Activated CD4-positive, alpha-beta memory T cell treated with anti-CD3 and anti-CD28 coated beads, Interleukin-2, amount 10 ng/mL, durations not matched to agents 7 days and 5 days (primary cell): ENCODE measurements at regions not wholly inside any gene's neighbourhood (a gene's known extent, or its start where the extent isn't known, plus 50 kb on each side); places are given as distances from the start of the nearest gene placed in this dataset.
A peak's percentile ranks its signal among the peaks of the same experiment; 100 is the strongest.

Experiments
- CTCF ChIA-PET: fragments of 350-600 bp; sonication (Branson Sonifier 250); formaldehyde crosslinking; loops from one replicate; lab custom pipeline; 2021; ENCODE audit warnings: antibody characterized with exemption, inconsistent platforms; lab: Charles Lee
- POLR2A ChIA-PET: fragments of 350-600 bp; sonication (Branson Sonifier 250); formaldehyde crosslinking; loops from one replicate; lab custom pipeline; 2021; ENCODE audit warnings: antibody characterized with exemption; lab: Charles Lee
- DNase-seq: peaks from one replicate; pipeline ENCODE4 v3.0.0-alpha.2; 2020
- H3K27ac Mint-ChIP-seq: one replicate; pipeline ENCODE4 v1.8.0; 2021; ENCODE audit warnings: mild to moderate bottlenecking, mixed read lengths
- H3K27me3 Mint-ChIP-seq: one replicate; pipeline ENCODE4 v1.8.0; 2021; ENCODE audit warnings: mixed read lengths
- H3K36me3 Mint-ChIP-seq: one replicate; pipeline ENCODE4 v1.8.0; 2021; ENCODE audit warnings: low read depth, mixed read lengths
- H3K4me1 Mint-ChIP-seq: one replicate; pipeline ENCODE4 v1.8.0; 2021; ENCODE audit warnings: mixed read lengths
- H3K4me3 Mint-ChIP-seq: one replicate; pipeline ENCODE4 v1.8.0; 2021; ENCODE audit warnings: mild to moderate bottlenecking, mixed read lengths
- H3K9me3 Mint-ChIP-seq: one replicate; pipeline ENCODE4 v1.8.0; 2021; ENCODE audit warnings: mixed read lengths

- ChIA-PET POLR2A (interaction anchor here (0.8 to 2.4 kb wide), 12 partner anchors 15 to 375 kb away, joined by 3 to 15 read pairs (median 5); partner anchors contain the start of genes EIF1AX and RPS6KA3), CTCF (interaction anchor here (0.8 to 1.6 kb wide), 6 partner anchors 12 to 262 kb away, joined by 3 to 4 read pairs (median 4); no protein-coding TSS in a partner anchor)
- peaks cover 30% of the 10 kb centered on the region for H3K36me3 Mint-ChIP-seq
- peaks cover 16% of the 10 kb centered on the region for H3K27me3 Mint-ChIP-seq
- peak overlapping the region; percentile 98 for H3K27ac Mint-ChIP-seq
- H3K9me3 Mint-ChIP-seq: peaks cover 10% of the 10 kb centered on the region
- peaks cover 46% of the 10 kb centered on the region for H3K4me1 Mint-ChIP-seq
- peak; percentile 51 for DNase-seq
- peak overlapping the region; percentile 32 for H3K4me3 Mint-ChIP-seq
These were observed 249.2 kb upstream of the RPS6KA3 start for GRCh38 chrX:20515841-20516461.

- peaks cover 10% of the 10 kb centered on the region for H3K9me3 Mint-ChIP-seq
- H3K36me3 Mint-ChIP-seq: peaks cover 30% of the 10 kb centered on the region
- H3K27ac Mint-ChIP-seq: peak overlapping the region; percentile 98
- DNase-seq: no peak
- ChIA-PET CTCF (no interaction called here), POLR2A (interaction anchor here (0.6 kb wide), 1 partner anchor 69 kb away, joined by 3 read pairs; no protein-coding TSS in a partner anchor)
- H3K27me3 Mint-ChIP-seq: peaks cover 20% of the 10 kb centered on the region
- peaks cover 45% of the 10 kb centered on the region for H3K4me1 Mint-ChIP-seq
- H3K4me3 Mint-ChIP-seq: no peak overlapping the region
These were observed 247.6 kb upstream of the RPS6KA3 start for GRCh38 chrX:20514358-20514757.

GRCh38 chrX:20513185-20513584, 246.5 kb upstream of the RPS6KA3 start:
- H3K4me3 Mint-ChIP-seq: no peak overlapping the region
- DNase-seq: no peak
- ChIA-PET CTCF (no interaction called here), POLR2A (no interaction called here)
- peaks cover 37% of the 10 kb centered on the region for H3K4me1 Mint-ChIP-seq
- H3K27me3 Mint-ChIP-seq: peaks cover 24% of the 10 kb centered on the region
- no peak overlapping the region for H3K27ac Mint-ChIP-seq
- peaks cover 10% of the 10 kb centered on the region for H3K9me3 Mint-ChIP-seq
- H3K36me3 Mint-ChIP-seq: peaks cover 29% of the 10 kb centered on the region

DNA sequence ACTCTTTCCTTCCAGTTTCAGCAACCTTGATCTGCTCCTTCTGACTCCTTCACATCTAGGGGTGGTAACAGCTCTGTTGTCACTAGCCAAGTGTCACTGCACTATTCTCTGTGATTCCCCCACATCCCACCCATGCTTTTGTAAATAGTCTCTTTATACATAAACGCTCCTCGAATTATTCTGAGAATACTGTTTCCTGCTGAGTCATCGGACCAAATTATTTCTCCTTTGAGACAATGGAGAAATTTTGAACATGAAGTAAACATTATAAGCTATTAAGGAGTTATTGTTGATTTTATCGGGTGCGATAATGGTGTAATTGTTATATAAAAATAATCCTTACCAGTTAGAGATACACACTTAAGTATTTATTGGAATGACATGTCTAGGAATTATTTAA, 245.1 kb upstream of the RPS6KA3 start:
- CTCF ChIA-PET: no interaction called here
- H3K4me3 Mint-ChIP-seq: no peak overlapping the region
- H3K27me3 Mint-ChIP-seq: peaks cover 29% of the 10 kb centered on the region
- H3K36me3 Mint-ChIP-seq: peaks cover 26% of the 10 kb centered on the region
- POLR2A ChIA-PET: no interaction called here
- DNase-seq: no peak
- H3K9me3 Mint-ChIP-seq: peaks cover 10% of the 10 kb centered on the region
- peaks cover 32% of the 10 kb centered on the region for H3K4me1 Mint-ChIP-seq
- H3K27ac Mint-ChIP-seq: no peak overlapping the region

DNA sequence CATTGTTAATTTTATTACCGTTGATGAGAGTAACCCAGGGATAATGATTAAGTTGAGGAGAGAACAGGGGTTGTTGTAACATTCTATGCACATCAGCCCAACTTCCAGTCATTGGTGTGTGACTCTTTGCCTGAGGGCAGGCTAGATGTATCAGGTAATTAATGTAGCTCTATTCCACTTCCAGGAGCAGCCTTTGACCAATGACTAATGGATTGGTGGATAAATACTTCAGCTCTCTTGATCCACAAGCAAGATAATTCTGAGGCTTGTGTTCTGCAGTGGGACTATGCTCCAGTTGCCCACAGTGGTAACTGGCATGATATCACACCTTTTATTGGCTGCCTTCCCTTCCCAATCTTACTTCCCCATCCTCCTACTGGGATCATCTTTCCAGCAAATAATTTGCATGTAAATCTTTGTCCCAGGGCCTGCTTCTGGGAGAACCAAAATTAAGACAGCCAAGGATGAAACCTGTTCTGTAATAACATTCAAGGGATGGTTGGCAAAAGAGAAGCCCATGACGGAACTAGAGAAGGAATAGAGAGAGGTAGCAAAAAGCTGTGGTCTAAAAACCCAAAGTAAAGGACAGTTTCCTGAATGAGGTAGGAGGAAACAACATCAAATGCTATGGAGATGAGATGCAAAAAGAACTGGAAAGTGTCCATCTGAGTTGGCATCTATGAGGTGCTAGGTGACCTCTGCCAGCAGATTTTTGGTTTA, 241.4 kb upstream of the RPS6KA3 start:
- POLR2A ChIA-PET: no interaction called here
- Mint-ChIP-seq H3K4me3 (no peak overlapping the region), H3K4me1 (peaks cover 7% of the 10 kb centered on the region), H3K27ac (no peak overlapping the region), H3K9me3 (peaks cover 2% of the 10 kb centered on the region), H3K36me3 (peaks cover 4% of the 10 kb centered on the region), H3K27me3 (peaks cover 45% of the 10 kb centered on the region)
- CTCF ChIA-PET: interaction anchor here (0.8 to 1.2 kb wide), 2 partner anchors 19 to 23 kb away, joined by 3 to 4 read pairs; no protein-coding TSS in a partner anchor
- DNase-seq: no peak

- DNase-seq: no peak
- H3K9me3 Mint-ChIP-seq: peaks cover 1% of the 10 kb centered on the region
- H3K4me1 Mint-ChIP-seq: peaks cover 7% of the 10 kb centered on the region
- H3K4me3 Mint-ChIP-seq: no peak overlapping the region
- peaks cover 4% of the 10 kb centered on the region for H3K36me3 Mint-ChIP-seq
- ChIA-PET POLR2A (no interaction called here), CTCF (no interaction called here)
- peaks cover 54% of the 10 kb centered on the region for H3K27me3 Mint-ChIP-seq
- H3K27ac Mint-ChIP-seq: no peak overlapping the region
These were observed 240.0 kb upstream of the RPS6KA3 start for GRCh38 chrX:20506739-20507138.

- DNase-seq: no peak
- Mint-ChIP-seq H3K9me3 (no peaks in the 10 kb centered on the region), H3K4me1 (peaks cover 19% of the 10 kb centered on the region), H3K27me3 (peaks cover 48% of the 10 kb centered on the region), H3K36me3 (no peaks in the 10 kb centered on the region), H3K4me3 (no peak overlapping the region), H3K27ac (no peak overlapping the region)
- POLR2A ChIA-PET: interaction anchor here (0.9 kb wide), 1 partner anchor 15 kb away, joined by 3 read pairs; no protein-coding TSS in a partner anchor
- CTCF ChIA-PET: interaction anchor here (1.7 kb wide), 1 partner anchor 15 kb away, joined by 4 read pairs; no protein-coding TSS in a partner anchor
These were observed 234.2 kb upstream of the RPS6KA3 start for GRCh38 chrX:20500949-20501348.

DNA sequence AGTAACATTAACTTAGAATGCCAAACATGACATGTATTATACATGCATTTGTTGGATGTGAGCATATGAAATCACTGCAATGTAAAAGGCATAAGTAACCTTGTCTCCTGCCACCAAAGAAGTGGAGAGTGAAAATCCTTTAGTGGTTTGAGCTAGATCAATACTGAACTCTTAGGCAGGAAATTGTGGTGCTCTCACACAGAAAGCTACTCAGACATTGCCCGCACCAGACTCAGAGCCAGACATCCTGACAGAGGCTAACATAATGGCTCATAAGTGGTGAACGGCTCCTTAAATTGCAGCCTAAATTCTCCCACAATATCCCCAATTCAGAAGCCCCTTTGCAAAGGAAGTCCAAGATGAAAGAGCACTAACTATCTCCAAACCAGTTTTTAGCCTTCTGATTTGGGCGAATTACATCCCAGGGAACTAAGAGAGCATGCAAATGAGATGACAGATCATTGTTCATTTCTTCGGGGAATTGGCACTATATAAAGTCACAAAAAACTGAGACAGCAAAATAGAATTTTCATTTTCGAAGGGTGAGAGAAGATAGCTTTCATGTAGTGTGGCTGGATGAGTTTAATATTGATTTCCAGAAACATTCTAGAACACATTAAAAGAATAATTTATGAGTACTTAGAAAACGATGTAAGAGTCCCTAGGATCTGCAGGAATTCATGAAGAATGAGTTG, 233.6 kb upstream of the RPS6KA3 start:
- DNase-seq: peak; percentile 37
- Mint-ChIP-seq H3K9me3 (no peaks in the 10 kb centered on the region), H3K4me3 (no peak overlapping the region), H3K27me3 (peaks cover 48% of the 10 kb centered on the region), H3K4me1 (peaks cover 19% of the 10 kb centered on the region), H3K36me3 (no peaks in the 10 kb centered on the region), H3K27ac (no peak overlapping the region)
- POLR2A ChIA-PET: interaction anchor here (0.7 to 0.9 kb wide), 2 partner anchors 16 kb away, joined by 3 read pairs; no protein-coding TSS in a partner anchor
- CTCF ChIA-PET: interaction anchor here (0.7 to 1.7 kb wide), 2 partner anchors 16 to 25 kb away, joined by 3 to 4 read pairs; no protein-coding TSS in a partner anchor

GRCh38 chrX:20499763-20500162, 233.1 kb upstream of the RPS6KA3 start:
- ChIA-PET CTCF (interaction anchor here (0.7 to 1.7 kb wide), 2 partner anchors 17 to 26 kb away, joined by 3 to 4 read pairs; no protein-coding TSS in a partner anchor), POLR2A (interaction anchor here (0.7 kb wide), 1 partner anchor 16 kb away, joined by 3 read pairs; no protein-coding TSS in a partner anchor)
- no peak for DNase-seq
- no peak overlapping the region for H3K4me3 Mint-ChIP-seq
- H3K36me3 Mint-ChIP-seq: no peaks in the 10 kb centered on the region
- H3K27me3 Mint-ChIP-seq: peaks cover 50% of the 10 kb centered on the region
- no peaks in the 10 kb centered on the region for H3K9me3 Mint-ChIP-seq
- peaks cover 19% of the 10 kb centered on the region for H3K4me1 Mint-ChIP-seq
- no peak overlapping the region for H3K27ac Mint-ChIP-seq

- no peak overlapping the region for H3K4me3 Mint-ChIP-seq
- no peaks in the 10 kb centered on the region for H3K36me3 Mint-ChIP-seq
- no peaks in the 10 kb centered on the region for H3K9me3 Mint-ChIP-seq
- H3K27me3 Mint-ChIP-seq: peaks cover 47% of the 10 kb centered on the region
- ChIA-PET CTCF (interaction anchor here (0.7 to 1.7 kb wide), 2 partner anchors 17 to 26 kb away, joined by 3 to 4 read pairs; no protein-coding TSS in a partner anchor), POLR2A (no interaction called here)
- no peak for DNase-seq
- H3K4me1 Mint-ChIP-seq: peaks cover 19% of the 10 kb centered on the region
- H3K27ac Mint-ChIP-seq: no peak overlapping the region
These were observed 232.3 kb upstream of the RPS6KA3 start for GRCh38 chrX:20498851-20499635.

GRCh38 chrX:20495575-20495974, 228.9 kb upstream of the RPS6KA3 start:
- no peak overlapping the region for H3K27ac Mint-ChIP-seq
- ChIA-PET POLR2A (no interaction called here), CTCF (no interaction called here)
- peaks cover 26% of the 10 kb centered on the region for H3K27me3 Mint-ChIP-seq
- no peak for DNase-seq
- H3K36me3 Mint-ChIP-seq: no peaks in the 10 kb centered on the region
- H3K9me3 Mint-ChIP-seq: no peaks in the 10 kb centered on the region
- no peak overlapping the region for H3K4me3 Mint-ChIP-seq
- H3K4me1 Mint-ChIP-seq: peaks cover 12% of the 10 kb centered on the region

DNA sequence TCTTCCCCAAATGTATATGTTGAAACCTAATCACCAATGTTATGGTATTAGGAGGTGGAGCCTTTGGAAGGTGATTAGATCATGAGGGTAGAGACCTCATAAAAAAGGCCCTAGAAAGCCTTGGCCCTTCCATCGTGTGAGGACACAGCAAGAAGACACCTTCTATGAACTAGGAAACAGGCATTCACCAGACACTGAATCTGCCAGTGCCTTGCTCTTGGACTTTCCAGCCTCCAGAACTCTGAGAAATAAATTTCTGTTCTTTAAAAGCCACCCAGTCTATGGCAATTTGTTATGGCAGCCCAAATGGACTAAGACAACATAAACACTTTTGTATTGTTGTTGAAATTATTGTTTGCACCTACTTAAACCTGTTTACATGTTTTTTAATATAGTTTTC, 221.8 kb upstream of the RPS6KA3 start:
- ChIA-PET POLR2A (no interaction called here), CTCF (no interaction called here)
- H3K27me3 Mint-ChIP-seq: peaks cover 2% of the 10 kb centered on the region
- H3K9me3 Mint-ChIP-seq: no peaks in the 10 kb centered on the region
- H3K36me3 Mint-ChIP-seq: no peaks in the 10 kb centered on the region
- H3K27ac Mint-ChIP-seq: no peak overlapping the region
- no peaks in the 10 kb centered on the region for H3K4me1 Mint-ChIP-seq
- no peak overlapping the region for H3K4me3 Mint-ChIP-seq
- DNase-seq: no peak
